Sigmoid colon (tissue), 6 donors: ENCODE measurements at regions not wholly inside any gene's neighbourhood (a gene's known extent, or its start where the extent isn't known, plus 50 kb on each side); places are given as distances from the start of the nearest gene placed in this dataset.

ENCODE experiments used
- DNase-seq: peaks from one replicate; pipeline ENCODE4 v3.0.0-alpha.2; 2019
- H3K27ac ChIP-seq, 4 donors: fragments of 200-600 bp; sonication (generic); one replicate each; pipeline ENCODE4 v1.5.1; 2016 to 2019; ENCODE audit warnings: mild to moderate bottlenecking in 1 of 4
- H3K27me3 ChIP-seq, 3 donors: fragments of 200-600 bp; sonication (generic); one replicate each; pipeline ENCODE4 v1.5.1; 2019; ENCODE audit warnings: mild to moderate bottlenecking in 1 of 3
- H3K36me3 ChIP-seq, 4 donors: fragments of 200-600 bp; sonication (generic); one replicate each; pipeline ENCODE4 v1.5.1; 2016 to 2019
- H3K4me1 ChIP-seq, 4 donors: fragments of 200-600 bp; sonication (generic); one replicate each; pipeline ENCODE4 v1.5.1; 2017 to 2019
- H3K4me3 ChIP-seq, 4 donors: fragments of 200-600 bp; sonication (generic); one replicate each; pipeline ENCODE4 v1.5.1; 2017 to 2019; ENCODE audit warnings: mild to moderate bottlenecking in 2 of 4, moderate library complexity in 1 of 4
- H3K9me3 ChIP-seq, 4 donors: fragments of 200-600 bp in 3 of 4; sonication (generic) in 3 of 4; one replicate each; pipeline versions ENCODE4 v1.5.1 to v1.6.1; 2013 to 2019
- CTCF ChIP-seq, 4 experiments: fragments of 450-650 bp in 3 of 4; fragments of 200-600 bp in 1 of 4; IDR thresholded peaks; one replicate each; pipeline ENCODE4 v1.5.1; 2016 to 2019; ENCODE audit warnings: antibody characterized with exemption in 4 of 4, mild to moderate bottlenecking in 3 of 4, moderate library complexity in 2 of 4
- EP300 ChIP-seq, 4 donors: sonication (generic); formaldehyde crosslinking; IDR thresholded peaks; one replicate each; pipeline ENCODE4 v1.6.1; 2017; ENCODE audit warnings: antibody characterized with exemption in 4 of 4
- POLR2A ChIP-seq, 2 donors: fragments of 450-650 bp; IDR thresholded peaks; one replicate each; pipeline ENCODE4 v1.6.1; 2016; ENCODE audit warnings: antibody characterized with exemption in 2 of 2, mild to moderate bottlenecking in 2 of 2, moderate library complexity in 2 of 2
- POLR2AphosphoS5 ChIP-seq, 4 donors: sonication (generic); formaldehyde crosslinking; IDR thresholded peaks; one replicate each; pipeline ENCODE4 v1.6.1; 2017; ENCODE audit warnings: antibody characterized with exemption in 4 of 4
- WGBS, 2 donors: extraction: QIAGEN DNeasy Blood & Tissue Kit; methylation state at CpG; one replicate each; pipeline ENCODE4 v1.1.7; 2013; 5-methylcytosine and 5-hydroxymethylcytosine counted together
- intact Hi-C: fragments of 100-400 bp; cut with DNase I; formaldehyde crosslinking; loops from one replicate; pipeline ENCODE4 v1.15.1; 2023
- donor health status: healthy with polysubstance abuse.
- donor health status: healthy.

GRCh38 chr2:19456705-19457309 lies 98.4 kb upstream of the OSR1 start:
- no peak for DNase-seq
- H3K4me1 ChIP-seq = peaks cover 0 to 5% (median 2%) of the 10 kb centered on the region in 4 donors
- no peak for TF ChIP-seq POLR2AphosphoS5 (IDR thresholded peaks at IDR 0.05)
- TF ChIP-seq EP300 (IDR thresholded peaks at IDR 0.05) = no peak
- TF ChIP-seq POLR2A (IDR thresholded peaks at IDR 0.05) = no peak
- TF ChIP-seq CTCF (IDR thresholded peaks at IDR 0.05) = no peak
- no peak overlapping the region for H3K27ac ChIP-seq
- peaks cover 0 to 10% (median 3%) of the 10 kb centered on the region in 4 donors for H3K9me3 ChIP-seq
- H3K27me3 ChIP-seq = no peaks in the 10 kb centered on the region
- H3K36me3 ChIP-seq = no peaks in the 10 kb centered on the region
- WGBS, 2 donors = 62 to 82% methylated on average over 1 of the region's 1 CpG
- intact Hi-C loops = no loop called here
- H3K4me3 ChIP-seq = no peak overlapping the region

DNA sequence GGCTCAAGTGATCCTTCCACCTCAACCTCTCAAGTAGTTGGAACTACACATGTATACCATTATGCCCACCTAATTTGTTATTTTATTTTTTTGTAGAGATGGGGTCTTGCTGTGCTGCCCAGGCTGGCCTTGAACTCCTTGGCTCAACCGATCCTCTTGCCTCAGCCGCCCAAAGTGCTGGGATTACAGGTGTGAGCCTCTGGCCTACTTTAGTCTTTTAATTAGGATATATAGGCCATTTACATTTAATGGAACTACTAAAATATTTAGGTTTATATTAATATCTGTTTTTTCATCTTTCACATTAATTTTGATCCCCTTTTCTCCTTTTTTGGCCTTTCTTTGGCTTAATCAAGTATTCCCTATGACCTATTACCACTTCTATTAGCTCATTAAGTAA lies 95.7 kb upstream of the OSR1 start:
- H3K36me3 ChIP-seq = no peaks in the 10 kb centered on the region
- intact Hi-C loops = no loop called here
- no peak overlapping the region for H3K27ac ChIP-seq
- no peaks in the 10 kb centered on the region for H3K27me3 ChIP-seq
- DNase-seq = no peak
- peaks cover 0 to 10% (median 3%) of the 10 kb centered on the region in 4 donors for H3K9me3 ChIP-seq
- H3K4me3 ChIP-seq = no peak overlapping the region
- TF ChIP-seq CTCF (IDR thresholded peaks at IDR 0.05) = no peak
- no peaks in the 10 kb centered on the region for H3K4me1 ChIP-seq
- 96% methylated on average over 2 of the region's 2 CpGs for WGBS, 2 donors

DNA sequence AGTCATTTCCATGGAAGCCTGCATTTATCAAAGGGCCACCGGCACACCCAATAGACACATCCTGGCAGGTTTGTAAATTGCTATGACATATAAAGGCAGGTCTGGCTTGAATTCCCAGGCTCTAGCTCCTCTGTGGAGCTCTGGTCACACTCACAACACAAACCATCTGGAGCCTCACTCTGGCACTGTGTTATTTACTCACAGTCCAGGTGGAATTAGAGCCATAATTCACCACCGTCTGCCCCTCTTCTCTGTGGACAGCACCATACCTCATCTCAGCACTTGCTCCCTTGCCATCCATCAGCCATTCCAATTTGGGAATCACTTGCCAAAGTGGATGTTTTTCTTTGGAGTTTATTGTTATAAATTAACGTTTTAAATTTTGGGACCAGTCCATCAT lies 84.3 kb upstream of the OSR1 start:
- no peak for TF ChIP-seq POLR2A (IDR thresholded peaks at IDR 0.05)
- TF ChIP-seq EP300 (IDR thresholded peaks at IDR 0.05) = no peak
- TF ChIP-seq CTCF (IDR thresholded peaks at IDR 0.05) = no peak
- TF ChIP-seq POLR2AphosphoS5 (IDR thresholded peaks at IDR 0.05) = no peak
- no peak for DNase-seq
- Histone ChIP-seq H3K9me3 (no peaks in the 10 kb centered on the region), H3K36me3 (no peaks in the 10 kb centered on the region), H3K27ac (no peak overlapping the region), H3K27me3 (no peaks in the 10 kb centered on the region), H3K4me3 (no peak overlapping the region), H3K4me1 (no peaks in the 10 kb centered on the region)
- WGBS, 2 donors = 77 to 85% methylated on average over 3 of the region's 3 CpGs
- intact Hi-C loops = no loop called here

GRCh38 chr2:19439081-19439480 lies 80.7 kb upstream of the OSR1 start:
- Histone ChIP-seq H3K27ac (no peak overlapping the region), H3K36me3 (no peaks in the 10 kb centered on the region), H3K9me3 (no peaks in the 10 kb centered on the region), H3K27me3 (no peaks in the 10 kb centered on the region), H3K4me3 (no peak overlapping the region), H3K4me1 (no peaks in the 10 kb centered on the region)
- intact Hi-C loops = no loop called here
- WGBS, 2 donors = 73 to 76% methylated on average over 2 of the region's 2 CpGs
- TF ChIP-seq POLR2A (IDR thresholded peaks at IDR 0.05) = no peak
- TF ChIP-seq POLR2AphosphoS5 (IDR thresholded peaks at IDR 0.05) = no peak
- TF ChIP-seq EP300 (IDR thresholded peaks at IDR 0.05) = no peak
- TF ChIP-seq CTCF (IDR thresholded peaks at IDR 0.05) = no peak
- no peak for DNase-seq

DNA sequence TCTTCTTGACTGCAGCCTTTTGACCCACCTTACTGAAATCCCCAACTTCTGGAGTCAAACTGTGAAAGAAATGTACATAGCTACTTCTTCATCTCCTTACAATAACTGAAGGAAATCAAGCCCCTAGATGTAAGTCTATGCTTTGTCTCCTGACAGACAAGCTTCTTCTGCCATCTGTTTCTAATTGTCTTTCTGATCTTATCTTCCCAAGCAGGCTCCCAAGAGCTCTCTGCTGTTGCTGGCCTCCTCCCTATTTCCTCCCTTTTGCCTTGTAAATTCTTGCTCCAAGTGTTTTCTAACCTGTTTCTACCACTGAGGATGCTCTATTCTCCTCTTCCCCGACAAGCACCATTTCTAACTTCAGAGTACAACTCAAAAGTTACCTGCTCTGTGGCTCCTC lies 77.4 kb upstream of the OSR1 start:
- Histone ChIP-seq H3K36me3 (no peaks in the 10 kb centered on the region), H3K27ac (no peak overlapping the region), H3K27me3 (no peaks in the 10 kb centered on the region), H3K4me3 (no peak overlapping the region), H3K9me3 (no peaks in the 10 kb centered on the region), H3K4me1 (no peaks in the 10 kb centered on the region)
- intact Hi-C loops = no loop called here
- no peak for DNase-seq
- 0% methylated on average over 1 of the region's 1 CpG for WGBS, 2 donors
- no peak for TF ChIP-seq POLR2A (IDR thresholded peaks at IDR 0.05)
- TF ChIP-seq CTCF (IDR thresholded peaks at IDR 0.05) = no peak
- TF ChIP-seq EP300 (IDR thresholded peaks at IDR 0.05) = no peak
- no peak for TF ChIP-seq POLR2AphosphoS5 (IDR thresholded peaks at IDR 0.05)
